IMR-90 (cell line): ENCODE measurements at regions not wholly inside any gene's neighbourhood (a gene's known extent, or its start where the extent isn't known, plus 50 kb on each side); places are given as distances from the start of the nearest gene placed in this dataset.
A peak's percentile ranks its signal among the peaks of the same experiment; 100 is the strongest.

ENCODE experiments used
- ATAC-seq: fragments of 200-7000 bp; cut with Tn5 transposase; 2 replicates; pipeline ENCODE4 v1.9.1; 2020; ENCODE audit warnings: low read depth, mild to moderate bottlenecking, moderate library complexity
- BruUV-seq: library from RNA; stranded (reverse); fragments of 400-500 nt; replicated peaks from 2 replicates; lab custom pipeline; 2021; lab: Mats Ljungman, UMichigan
- CTCF ChIA-PET: fragments of 300-600 bp; formaldehyde crosslinking; extraction: SDS; loops from one replicate; lab custom pipeline; 2021; ENCODE audit warnings: antibody characterized with exemption; lab: Yijun Ruan, JAX
- POLR2A ChIA-PET: fragments of 300-600 bp; sonication (Branson Sonifier 250); formaldehyde crosslinking; loops from one replicate; lab custom pipeline; 2022; ENCODE audit warnings: antibody characterized with exemption; ENCODE audit not compliant: unreplicated experiment; lab: Charles Lee
- DNase-seq: peaks from one replicate; pipeline ENCODE4 v3.0.0; 2013
- H2AFZ ChIP-seq: replicated peaks from 2 replicates; pipeline ENCODE3; 2013; ENCODE audit warnings: low read length, mild to moderate bottlenecking; ENCODE audit not compliant: poor library complexity
- H2AK5ac ChIP-seq: 2 replicates; pipeline ENCODE4 v1.6.1; 2013; ENCODE audit warnings: low read depth, low read length, inconsistent platforms
- H2AK9ac ChIP-seq: replicated peaks from 2 replicates; pipeline ENCODE3; 2013; ENCODE audit warnings: mild to moderate bottlenecking, low read depth, low read length, moderate library complexity; ENCODE audit not compliant: poor library complexity
- H2BK120ac ChIP-seq: 2 replicates; pipeline ENCODE4 v1.6.1; 2013; ENCODE audit warnings: low read depth, low read length, inconsistent platforms
- H2BK15ac ChIP-seq: 3 replicates; pipeline ENCODE4 v1.6.1; 2013; ENCODE audit warnings: low read depth, low read length, inconsistent platforms
- H2BK20ac ChIP-seq: 2 replicates; pipeline ENCODE4 v1.6.1; 2013; ENCODE audit warnings: low read depth, mild to moderate bottlenecking, inconsistent platforms, low read length, moderate library complexity
- H2BK5ac ChIP-seq: 2 replicates; pipeline ENCODE4 v1.6.1; 2013; ENCODE audit warnings: mild to moderate bottlenecking, low read depth, low read length, inconsistent platforms; ENCODE audit not compliant: poor library complexity, severe bottlenecking
- H3K14ac ChIP-seq: replicated peaks from 2 replicates; pipeline ENCODE4 v1.6.1; 2013; ENCODE audit warnings: low read depth, low read length, inconsistent platforms
- H3K18ac ChIP-seq: 2 replicates; pipeline ENCODE4 v1.6.1; 2013; ENCODE audit warnings: low read depth, low read length, control low read depth
- H3K23ac ChIP-seq: 2 replicates; pipeline ENCODE4 v1.6.1; 2013; ENCODE audit warnings: low read depth, low read length, inconsistent platforms
- H3K27ac ChIP-seq: 2 replicates; pipeline ENCODE4 v1.5.1; 2013; ENCODE audit warnings: mild to moderate bottlenecking, control low read depth, low read length; ENCODE audit not compliant: insufficient read depth
- H3K27me3 ChIP-seq: 2 replicates; pipeline ENCODE4 v1.6.1; 2013; ENCODE audit warnings: low read length; ENCODE audit not compliant: control insufficient read depth, insufficient read depth
- H3K36me3 ChIP-seq: 2 replicates; pipeline ENCODE4 v1.6.1; 2013; ENCODE audit warnings: low read length, mixed read lengths; ENCODE audit not compliant: control insufficient read depth, insufficient read depth
- H3K4ac ChIP-seq: 2 replicates; pipeline ENCODE4 v1.6.1; 2013; ENCODE audit warnings: low read depth, low read length, inconsistent platforms
- H3K4me1 ChIP-seq: 2 replicates; pipeline ENCODE4 v1.6.1; 2013; ENCODE audit warnings: low read length, mixed read lengths; ENCODE audit not compliant: control insufficient read depth, insufficient read depth
- H3K4me2 ChIP-seq: 2 replicates; pipeline ENCODE4 v1.6.1; 2013; ENCODE audit warnings: low read depth, mild to moderate bottlenecking, control low read depth, low read length, moderate library complexity
- H3K4me3 ChIP-seq: 2 replicates; pipeline ENCODE4 v1.5.1; 2013; ENCODE audit warnings: low read depth, mild to moderate bottlenecking, control low read depth, low read length, moderate library complexity; ENCODE audit not compliant: insufficient read depth
- H3K56ac ChIP-seq: 2 replicates; pipeline ENCODE4 v1.6.1; 2013; ENCODE audit warnings: low read length, inconsistent platforms; ENCODE audit not compliant: insufficient read depth; ENCODE audit errors: extremely low read depth
- H3K79me1 ChIP-seq, 2 experiments: 2 replicates each; pipeline ENCODE4 v1.6.1; 2013; ENCODE audit warnings: low read length in 2 of 2, inconsistent platforms in 1 of 2, low read depth in 1 of 2
- H3K9ac ChIP-seq: 2 replicates; pipeline ENCODE4 v1.6.1; 2013; ENCODE audit warnings: low read depth, low read length, control low read depth
- H3K9me1 ChIP-seq: 2 replicates; pipeline ENCODE4 v1.6.1; 2013; ENCODE audit warnings: low read length, inconsistent platforms; ENCODE audit not compliant: insufficient read depth
- H3K9me3 ChIP-seq: 2 replicates; pipeline ENCODE4 v1.6.1; 2013; ENCODE audit warnings: low read length; ENCODE audit not compliant: control insufficient read depth, insufficient read depth
- H4K20me1 ChIP-seq: 2 replicates; pipeline ENCODE4 v1.6.1; 2013; ENCODE audit warnings: low read length, inconsistent platforms; ENCODE audit not compliant: insufficient read depth
- H4K5ac ChIP-seq: 2 replicates; pipeline ENCODE4 v1.6.1; 2013; ENCODE audit warnings: mild to moderate bottlenecking, low read depth, low read length, control low read depth
- H4K8ac ChIP-seq, 2 experiments: 2 replicates each; pipeline ENCODE4 v1.6.1; 2013; ENCODE audit warnings: low read depth in 2 of 2, low read length in 2 of 2, control low read depth in 1 of 2, inconsistent platforms in 1 of 2
- H4K91ac ChIP-seq: 2 replicates; pipeline ENCODE4 v1.6.1; 2013; ENCODE audit warnings: low read depth, low read length, inconsistent platforms; ENCODE audit not compliant: insufficient read depth
- CHD1 ChIP-seq: IDR thresholded peaks from 2 replicates; pipeline ENCODE4 v1.6.1; 2012; ENCODE audit warnings: low read depth, low read length, improper control_type of control experiment
- MAZ ChIP-seq: IDR thresholded peaks from 2 replicates; pipeline ENCODE4 v1.6.1; 2012; ENCODE audit warnings: low read depth, mild to moderate bottlenecking, low read length, improper control_type of control experiment, moderate library complexity, borderline replicate concordance
- NFE2L2 ChIP-seq: fragments of 150-350 bp; IDR thresholded peaks from 2 replicates; pipeline ENCODE4 v1.6.1; 2016; ENCODE audit warnings: low read depth, mild to moderate bottlenecking, low read length
- WGBS, 2 experiments: methylation state at CpG; one replicate each; pipeline versions ENCODE4 v1.1.5 to v1.1.7; 2013; ENCODE audit warnings: missing lambda C conversion rate in 2 of 2; ENCODE audit not compliant: insufficient read length in 1 of 2; ENCODE audit errors: extremely low coverage in 2 of 2; 5-methylcytosine and 5-hydroxymethylcytosine counted together
- dilution Hi-C: fragments of 300-500 bp; cut with HindIII; formaldehyde crosslinking; loops from one replicate; pipeline ENCODE4 v1.14.3; 2018; ENCODE audit warnings: low sequenced_read_pairs; ENCODE audit not compliant: unreplicated experiment
- in situ Hi-C: fragments of 300-500 bp; cut with MboI; formaldehyde crosslinking; loops from 3 replicates; pipeline ENCODE4 v1.14.3; 2019; ENCODE audit warnings: low sequenced_read_pairs, inconsistent platforms, mixed read lengths
- intact Hi-C: fragments of 100-400 bp; cut with micrococcal nuclease; formaldehyde crosslinking; loops from 2 replicates; pipeline ENCODE4 v1.10.0; 2022

GRCh38 chr2:120612931-120613330 lies 122.7 kb upstream of the GLI2 start:
- Histone ChIP-seq H4K91ac (peak overlapping the region; percentile 94), H3K9me1 (peaks cover 10% of the 10 kb centered on the region; the same call in 1 of the 2 replicates), H2AK9ac (peak overlapping the region; percentile 86), H3K23ac (peak overlapping the region; percentile 32; the same call in 1 of the 2 replicates), H3K18ac (peak overlapping the region; percentile 46), H3K36me3 (no peaks in the 10 kb centered on the region), H3K9ac (no peak overlapping the region), H3K56ac (peak overlapping the region; percentile 37; the same call in 1 of the 2 replicates), H3K4me1 (peaks cover 18% of the 10 kb centered on the region), H3K4me3 (no peak overlapping the region), H2BK120ac (peak overlapping the region; percentile 97), H4K8ac (peak overlapping the region; percentile 29 to 89), H3K4me2 (no peak overlapping the region), H3K14ac (peak overlapping the region; percentile 88), H3K79me1 (no peaks in the 10 kb centered on the region), H2BK5ac (peak overlapping the region; percentile 89), H4K5ac (peak overlapping the region; percentile 23; the same call in 1 of the 2 replicates), H2AK5ac (peak overlapping the region; percentile 85), H3K27me3 (peaks cover 5% of the 10 kb centered on the region; the same call in 1 of the 2 replicates), H3K9me3 (no peaks in the 10 kb centered on the region), H2BK20ac (peak overlapping the region; percentile 92), H3K27ac (peak overlapping the region; percentile 15; the same call in 1 of the 2 replicates), H2AFZ (peak overlapping the region; percentile 44), H3K4ac (peak overlapping the region; percentile 95), H2BK15ac (peak overlapping the region; percentile 37; the same call in 2 of the 3 replicates), H4K20me1 (no peaks in the 10 kb centered on the region)
- DNase-seq (no peak), ATAC-seq (no peak)
- ChIA-PET POLR2A (no interaction called here), CTCF (no interaction called here)
- in situ Hi-C loops (no loop called here), intact Hi-C loops (no loop called here), dilution Hi-C loops (no loop called here)
- TF ChIP-seq MAZ, result no peak
- TF ChIP-seq NFE2L2, result no peak
- TF ChIP-seq CHD1, result no peak
- WGBS, 2 experiments, result 69% methylated on average over 1 of the region's 7 CpGs; no CpG with 5 or more reads in 1 of the 2 experiments
- no TSS peak for BruUV-seq
